Body of pancreas (tissue), 4 donors: ENCODE measurements at regions not wholly inside any gene's neighbourhood (a gene's known extent, or its start where the extent isn't known, plus 50 kb on each side); places are given as distances from the start of the nearest gene placed in this dataset.

Experiments
- ATAC-seq: fragments of 150-250 bp; one replicate; pipeline ENCODE4 v1.9.1; 2016
- DNase-seq, 4 donors: peaks; one replicate each; pipeline ENCODE4 v3.0.0-alpha.2; 2019
- H3K27ac ChIP-seq, 4 donors: fragments of 200-600 bp; sonication (generic); 1 replicate in 3 of 4; 2 replicates in 1 of 4; pipeline versions ENCODE4 v1.5.1 to v1.6.1; 2016 to 2019; ENCODE audit warnings: mild to moderate bottlenecking in 1 of 4, mixed read lengths in 1 of 4, moderate library complexity in 1 of 4
- H3K27me3 ChIP-seq, 2 donors: fragments of 200-600 bp; sonication (generic); one replicate each; pipeline ENCODE4 v1.6.0; 2016; ENCODE audit warnings: mild to moderate bottlenecking in 1 of 2
- H3K36me3 ChIP-seq, 2 donors: fragments of 200-600 bp; sonication (generic); replicated peaks in 1 of 2; 2 replicates each; pipeline ENCODE4 v1.5.1; 2016; ENCODE audit warnings: low read depth in 2 of 2; ENCODE audit not compliant: insufficient read depth in 1 of 2
- H3K4me1 ChIP-seq: fragments of 200-600 bp; sonication (generic); one replicate; pipeline ENCODE4 v1.6.0; 2016
- H3K4me3 ChIP-seq, 2 donors: fragments of 200-600 bp; sonication (generic); 1 replicate in 1 of 2; 2 replicates in 1 of 2; pipeline ENCODE4 v1.5.1; 2016 to 2019
- H3K9me3 ChIP-seq, 3 donors: fragments of 200-600 bp; sonication (generic); 1 replicate in 2 of 3; 2 replicates in 1 of 3; pipeline ENCODE4 v1.5.1; 2016
- POLR2A ChIP-seq, 3 donors: fragments of 450-650 bp; IDR thresholded peaks; one replicate each; pipeline ENCODE4 v1.6.1; 2016; ENCODE audit warnings: antibody characterized with exemption in 3 of 3, mild to moderate bottlenecking in 2 of 3
- WGBS, 2 donors: methylation state at CpG; one replicate each; pipeline ENCODE4 v1.1.5; 2017; 5-methylcytosine and 5-hydroxymethylcytosine counted together
- intact Hi-C: fragments of 100-400 bp; cut with DNase I; formaldehyde crosslinking; loops from one replicate; pipeline ENCODE4 v1.15.1; 2023
- TF ChIP-seq, protein P1 (sequence below), 7 experiments: fragments of 450-650 bp in 4 of 7; fragments of 200-600 bp in 3 of 7; sonication (generic) in 3 of 7; IDR thresholded peaks; one replicate each; pipeline ENCODE4 v1.5.1; 2016 to 2019; ENCODE audit warnings: antibody characterized with exemption in 7 of 7

DNA sequence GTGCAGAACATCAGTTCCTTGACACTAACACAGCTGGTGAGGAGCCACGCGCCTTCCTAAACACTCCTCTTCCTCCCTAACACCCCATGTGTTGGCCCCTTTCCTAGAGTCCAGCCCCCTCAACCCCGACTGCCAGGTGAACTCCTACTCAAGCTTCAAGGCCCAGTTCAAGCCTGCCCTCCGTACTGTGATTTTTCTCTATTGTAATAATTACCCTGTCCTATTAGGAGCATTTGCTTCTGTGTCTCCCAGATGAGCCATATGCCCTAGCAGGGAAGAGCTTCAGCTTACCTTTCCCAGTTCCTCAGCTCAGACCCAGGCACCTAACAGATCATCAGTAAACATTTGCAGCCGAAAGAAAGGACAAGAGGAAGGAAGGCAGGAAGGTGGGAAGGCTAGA, 130.6 kb upstream of the SALL3 start:
- intact Hi-C loops, result no loop called here
- 65 to 72% methylated on average over 5 of the region's 5 CpGs for WGBS, 2 donors

DNA sequence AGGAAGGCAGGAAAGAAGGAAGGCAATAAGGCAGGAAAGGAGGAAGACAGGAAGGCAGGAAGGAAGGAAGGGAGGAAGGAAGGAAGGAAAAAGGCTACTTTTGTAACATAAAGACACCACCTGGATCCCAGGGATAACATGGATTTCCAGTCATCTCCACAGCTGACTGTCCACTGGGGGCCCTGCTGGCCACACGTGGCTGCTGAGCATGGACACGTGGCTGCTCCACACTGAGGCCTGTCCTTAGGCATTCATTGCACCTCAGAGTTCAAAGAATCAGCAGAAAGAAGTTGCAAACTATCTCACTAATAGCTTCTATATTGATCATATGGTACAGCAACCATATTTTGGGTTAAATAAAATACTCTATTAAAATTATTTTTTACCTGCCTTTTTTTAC, 130.2 kb upstream of the SALL3 start:
- no peak for DNase-seq
- Histone ChIP-seq H3K27ac (no peak overlapping the region), H3K27me3 (no peaks in the 10 kb centered on the region), H3K4me1 (no peaks in the 10 kb centered on the region), H3K36me3 (no peaks in the 10 kb centered on the region), H3K4me3 (no peak overlapping the region), H3K9me3 (no peaks in the 10 kb centered on the region)
- WGBS, 2 donors, result 73 to 79% methylated on average over 2 of the region's 2 CpGs
- TF ChIP-seq, protein P1, sequence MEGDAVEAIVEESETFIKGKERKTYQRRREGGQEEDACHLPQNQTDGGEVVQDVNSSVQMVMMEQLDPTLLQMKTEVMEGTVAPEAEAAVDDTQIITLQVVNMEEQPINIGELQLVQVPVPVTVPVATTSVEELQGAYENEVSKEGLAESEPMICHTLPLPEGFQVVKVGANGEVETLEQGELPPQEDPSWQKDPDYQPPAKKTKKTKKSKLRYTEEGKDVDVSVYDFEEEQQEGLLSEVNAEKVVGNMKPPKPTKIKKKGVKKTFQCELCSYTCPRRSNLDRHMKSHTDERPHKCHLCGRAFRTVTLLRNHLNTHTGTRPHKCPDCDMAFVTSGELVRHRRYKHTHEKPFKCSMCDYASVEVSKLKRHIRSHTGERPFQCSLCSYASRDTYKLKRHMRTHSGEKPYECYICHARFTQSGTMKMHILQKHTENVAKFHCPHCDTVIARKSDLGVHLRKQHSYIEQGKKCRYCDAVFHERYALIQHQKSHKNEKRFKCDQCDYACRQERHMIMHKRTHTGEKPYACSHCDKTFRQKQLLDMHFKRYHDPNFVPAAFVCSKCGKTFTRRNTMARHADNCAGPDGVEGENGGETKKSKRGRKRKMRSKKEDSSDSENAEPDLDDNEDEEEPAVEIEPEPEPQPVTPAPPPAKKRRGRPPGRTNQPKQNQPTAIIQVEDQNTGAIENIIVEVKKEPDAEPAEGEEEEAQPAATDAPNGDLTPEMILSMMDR (IDR thresholded peaks at IDR 0.05), result no peak
- TF ChIP-seq POLR2A (IDR thresholded peaks at IDR 0.05), result no peak
- intact Hi-C loops, result no loop called here
- no peak for ATAC-seq

More for the DNA sequence above, 130.6 kb upstream of the SALL3 start:
- Histone ChIP-seq H3K4me1 (no peaks in the 10 kb centered on the region), H3K36me3 (no peaks in the 10 kb centered on the region), H3K9me3 (no peaks in the 10 kb centered on the region), H3K4me3 (no peak overlapping the region), H3K27ac (no peak overlapping the region), H3K27me3 (no peaks in the 10 kb centered on the region)
- no peak for DNase-seq
- TF ChIP-seq POLR2A (IDR thresholded peaks at IDR 0.05), result no peak
- TF ChIP-seq, protein P1 (IDR thresholded peaks at IDR 0.05), result no peak
- ATAC-seq, result no peak

DNA sequence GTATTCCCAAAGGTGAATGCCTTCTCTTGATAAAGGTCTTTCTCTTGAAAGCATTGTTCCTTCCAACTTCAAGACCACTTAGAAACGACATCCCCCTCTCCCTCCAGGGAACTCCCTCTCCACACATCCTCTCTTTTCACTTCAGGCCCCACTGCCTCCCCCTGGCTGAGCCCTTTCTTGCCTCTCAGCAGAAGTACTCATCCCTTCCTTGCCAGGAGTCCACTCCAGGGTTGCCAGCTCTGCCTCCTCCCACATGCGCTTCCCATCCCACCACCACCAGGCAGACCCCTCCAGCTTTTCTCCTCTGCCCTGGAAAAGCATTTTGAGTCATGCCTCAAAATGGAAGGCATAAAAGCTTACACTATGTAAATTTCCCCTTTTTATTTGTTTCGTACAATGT, 126.3 kb upstream of the SALL3 start:
- Histone ChIP-seq H3K27ac (no peak overlapping the region), H3K9me3 (no peaks in the 10 kb centered on the region), H3K36me3 (no peaks in the 10 kb centered on the region), H3K27me3 (no peaks in the 10 kb centered on the region), H3K4me3 (no peak overlapping the region), H3K4me1 (no peaks in the 10 kb centered on the region)
- WGBS, 2 donors, result 56 to 60% methylated on average over 3 of the region's 3 CpGs
- intact Hi-C loops, result no loop called here
- no peak for DNase-seq
- TF ChIP-seq, protein P1 (IDR thresholded peaks at IDR 0.05), result no peak
- TF ChIP-seq POLR2A (IDR thresholded peaks at IDR 0.05), result no peak
- no peak for ATAC-seq

DNA sequence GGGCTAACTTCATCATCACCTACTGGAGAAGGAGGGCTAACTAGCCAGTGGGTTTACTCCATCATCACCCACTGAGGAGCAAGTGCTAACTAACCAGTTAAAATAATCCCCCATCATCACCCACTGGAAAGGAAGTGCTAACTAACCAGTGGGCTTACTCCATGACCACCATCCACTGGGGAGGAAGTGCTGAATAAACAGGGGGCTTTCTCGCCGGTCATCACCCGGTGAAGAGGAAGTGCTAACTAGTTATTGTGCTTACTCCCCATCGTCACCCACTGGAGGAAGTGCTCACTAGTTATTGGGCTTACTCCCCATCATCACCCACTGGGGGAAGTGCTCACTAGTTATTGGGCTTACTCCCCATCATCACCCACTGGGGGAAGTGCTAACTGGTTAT, 124.4 kb upstream of the SALL3 start:
- Histone ChIP-seq H3K4me3 (no peak overlapping the region), H3K36me3 (no peaks in the 10 kb centered on the region), H3K9me3 (no peaks in the 10 kb centered on the region), H3K4me1 (no peaks in the 10 kb centered on the region), H3K27me3 (peaks cover 0 to 3% of the 10 kb centered on the region in 2 donors), H3K27ac (no peak overlapping the region)
- 69 to 88% methylated on average over 4 of the region's 4 CpGs for WGBS, 2 donors
- DNase-seq, result no peak
- intact Hi-C loops, result no loop called here
- no peak for TF ChIP-seq POLR2A (IDR thresholded peaks at IDR 0.05)
- TF ChIP-seq, protein P1 (IDR thresholded peaks at IDR 0.05), result no peak
- no peak for ATAC-seq

DNA sequence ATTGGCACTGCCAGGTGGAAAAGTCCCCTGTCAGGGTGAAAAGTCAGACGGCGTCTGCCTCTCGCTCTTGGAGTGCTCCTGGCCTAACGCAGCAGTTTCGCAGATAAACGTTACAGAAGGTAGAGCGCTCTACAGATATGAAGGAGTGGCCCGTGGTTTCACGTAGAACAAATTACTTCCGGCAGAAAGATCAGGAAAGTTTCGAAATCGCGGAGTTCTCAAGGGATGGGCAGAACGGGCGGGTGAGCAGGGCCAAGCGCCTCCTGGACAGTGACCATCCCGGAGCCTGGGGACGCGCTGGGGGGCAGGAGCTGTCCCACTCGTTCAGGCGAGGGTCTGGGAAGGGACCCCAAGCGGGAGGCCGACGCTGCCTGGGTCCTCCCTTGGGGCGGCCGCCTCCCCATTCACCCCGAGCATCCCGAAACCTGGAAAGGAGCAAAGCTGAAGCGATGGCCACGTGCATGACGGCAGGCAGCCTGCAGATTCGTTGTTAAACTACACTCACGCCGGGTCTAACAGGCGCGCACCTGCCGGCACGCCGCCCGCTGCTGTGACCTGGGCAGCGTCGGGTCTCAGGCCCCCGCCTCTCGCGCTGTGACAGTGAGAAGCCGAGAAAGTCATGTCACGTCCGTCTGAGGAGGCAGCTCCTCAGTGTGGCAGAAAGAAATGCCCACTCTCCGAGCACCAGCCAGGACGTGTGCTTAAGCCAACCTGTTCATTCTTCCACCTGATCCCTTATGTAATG, 122.9 kb upstream of the SALL3 start:
- intact Hi-C loops, result no loop called here
- H3K27me3 ChIP-seq, result peaks cover 0 to 6% of the 10 kb centered on the region in 2 donors
- ATAC-seq (no peak), DNase-seq (no peak)
- no peaks in the 10 kb centered on the region for H3K4me1 ChIP-seq
- no peak overlapping the region for H3K27ac ChIP-seq
- no peak for TF ChIP-seq POLR2A (IDR thresholded peaks at IDR 0.05)
- TF ChIP-seq, protein P1 (IDR thresholded peaks at IDR 0.05), result no peak
- H3K9me3 ChIP-seq, result no peaks in the 10 kb centered on the region
- 80 to 85% methylated on average over 44 to 50 of the region's 50 CpGs for WGBS, 2 donors
- H3K4me3 ChIP-seq, result no peak overlapping the region
- no peaks in the 10 kb centered on the region for H3K36me3 ChIP-seq
